CD4-positive, CD25-positive, alpha-beta regulatory T cell (primary cell): ENCODE measurements at regions not wholly inside any gene's neighbourhood (a gene's known extent, or its start where the extent isn't known, plus 50 kb on each side); places are given as distances from the start of the nearest gene placed in this dataset.
"Not testable (repeated sequence)": the region's sequence is repeated elsewhere in the genome, so short reads cannot be mapped to it uniquely, and the experiment has no call there.

Source experiments
- ATAC-seq, 2 donors: fragments of 150-1000 bp; cut with Tn5 transposase; one replicate each; pipeline ENCODE4 v1.10.0; 2021; ENCODE audit warnings: low read depth in 2 of 2, moderate number of reproducible peaks in 2 of 2, moderate library complexity in 1 of 2
- DNase-seq, 3 donors: peaks; one replicate each; pipeline versions ENCODE4 v3.0.0 to v3.0.0-alpha.2; 2012 to 2022; ENCODE audit warnings: mixed read lengths in 1 of 3
- H3K27ac ChIP-seq: one replicate; pipeline ENCODE4 v1.7.0; 2013; ENCODE audit warnings: mild to moderate bottlenecking, low read length; ENCODE audit not compliant: insufficient read depth, poor library complexity, severe bottlenecking
- H3K27me3 ChIP-seq: one replicate; pipeline ENCODE4 v1.7.0; 2013; ENCODE audit warnings: low read length; ENCODE audit not compliant: control insufficient read depth, insufficient read depth
- H3K36me3 ChIP-seq: one replicate; pipeline ENCODE4 v1.7.0; 2013; ENCODE audit warnings: mild to moderate bottlenecking, low read length, moderate library complexity; ENCODE audit not compliant: control insufficient read depth, insufficient read depth
- H3K4me1 ChIP-seq: 2 replicates; pipeline ENCODE4 v1.7.0; 2013; ENCODE audit warnings: mild to moderate bottlenecking, low read length; ENCODE audit not compliant: insufficient read depth, control insufficient read depth, poor library complexity, severe bottlenecking
- H3K4me3 ChIP-seq: one replicate; pipeline ENCODE4 v1.7.0; 2013; ENCODE audit warnings: low read depth, mild to moderate bottlenecking, low read length, moderate library complexity
- H3K9me3 ChIP-seq, 2 experiments: 1 replicate in 1 of 2; 2 replicates in 1 of 2; pipeline ENCODE4 v1.7.0; 2013; ENCODE audit warnings: low read length in 2 of 2, mild to moderate bottlenecking in 1 of 2, moderate library complexity in 1 of 2; ENCODE audit not compliant: control insufficient read depth in 2 of 2
- H3K27ac Mint-ChIP-seq, 3 donors: one replicate each; pipeline ENCODE4 v1.8.0; 2020 to 2022; ENCODE audit warnings: mild to moderate bottlenecking in 3 of 3, mixed read lengths in 3 of 3, moderate library complexity in 2 of 3
- H3K27me3 Mint-ChIP-seq: one replicate; pipeline ENCODE4 v1.8.0; 2022; ENCODE audit warnings: mild to moderate bottlenecking, mixed read lengths
- H3K36me3 Mint-ChIP-seq: one replicate; pipeline ENCODE4 v1.8.0; 2020; ENCODE audit warnings: mixed read lengths
- H3K4me1 Mint-ChIP-seq, 4 donors: one replicate each; pipeline ENCODE4 v1.8.0; 2020 to 2022; ENCODE audit warnings: mixed read lengths in 4 of 4, mild to moderate bottlenecking in 1 of 4
- H3K4me3 Mint-ChIP-seq, 4 donors: one replicate each; pipeline ENCODE4 v1.8.0; 2020 to 2022; ENCODE audit warnings: mild to moderate bottlenecking in 4 of 4, mixed read lengths in 4 of 4, moderate library complexity in 3 of 4
- H3K9me3 Mint-ChIP-seq, 7 donors: one replicate each; pipeline ENCODE4 v1.8.0; 2020 to 2022; ENCODE audit warnings: mixed read lengths in 7 of 7, mild to moderate bottlenecking in 3 of 7, moderate library complexity in 2 of 7

- peak in 1 of 3 donors; percentile 17 for DNase-seq
- ATAC-seq = peak in 1 of 2 donors; percentile 50
- H3K9me3 Mint-ChIP-seq, H3K9me3 ChIP-seq, H3K4me1 ChIP-seq, H3K27ac ChIP-seq, H3K36me3 ChIP-seq, H3K4me3 ChIP-seq, H3K4me3 Mint-ChIP-seq, H3K36me3 Mint-ChIP-seq: not testable (repeated sequence)
- peaks cover 58% of the 10 kb centered on the region for H3K27me3 Mint-ChIP-seq
- H3K27ac Mint-ChIP-seq = peak overlapping the region in 1 of 3 donors; percentile 5
- H3K4me1 Mint-ChIP-seq = peaks cover 7 to 15% (median 10%) of the 10 kb centered on the region in 4 donors
- H3K27me3 ChIP-seq = peaks cover 12% of the 10 kb centered on the region
These were observed 59.4 kb upstream of the CEACAM21 start for GRCh38 chr19:41516292-41517171.

- Mint-ChIP-seq H3K27ac (no peak overlapping the region), H3K9me3 (no peaks in the 10 kb centered on the region), H3K36me3 (no peaks in the 10 kb centered on the region), H3K4me3 (no peak overlapping the region), H3K27me3 (peaks cover 62% of the 10 kb centered on the region), H3K4me1 (peaks cover 11 to 27% (median 16%) of the 10 kb centered on the region in 4 donors)
- Histone ChIP-seq H3K36me3 (no peaks in the 10 kb centered on the region), H3K27me3 (peaks cover 12% of the 10 kb centered on the region), H3K4me1 (peaks cover 14% of the 10 kb centered on the region), H3K9me3 (no peaks in the 10 kb centered on the region), H3K27ac (no peak overlapping the region), H3K4me3 (no peak overlapping the region)
- ATAC-seq = no peak
- DNase-seq = no peak
These were observed 57.8 kb upstream of the CEACAM21 start for GRCh38 chr19:41518141-41518540.

GRCh38 chr19:41521138-41521930, 54.6 kb upstream of the CEACAM21 start:
- Mint-ChIP-seq H3K4me1 (peaks cover 11 to 27% (median 16%) of the 10 kb centered on the region in 4 donors), H3K4me3 (peak overlapping the region; percentile 78 to 86 (median 84)), H3K27me3 (peaks cover 70% of the 10 kb centered on the region), H3K27ac (peak overlapping the region; percentile 81 to 93 (median 89))
- H3K36me3 Mint-ChIP-seq, H3K27ac ChIP-seq, H3K9me3 ChIP-seq, H3K36me3 ChIP-seq, H3K9me3 Mint-ChIP-seq: not testable (repeated sequence)
- H3K4me3 ChIP-seq = peak overlapping the region; percentile 83
- ATAC-seq = peak; percentile 57 to 67
- H3K27me3 ChIP-seq = peaks cover 18% of the 10 kb centered on the region
- peaks cover 14% of the 10 kb centered on the region for H3K4me1 ChIP-seq
- DNase-seq = peak in 2 of 3 donors; percentile 35 to 55

- DNase-seq (peak; percentile 35 to 50 (median 41)), ATAC-seq (peak; percentile 41 to 54)
- peaks cover 15% of the 10 kb centered on the region for H3K27me3 ChIP-seq
- Mint-ChIP-seq H3K27ac (peak overlapping the region; percentile 93 to 94 (median 94)), H3K9me3 (no peaks in the 10 kb centered on the region), H3K27me3 (peaks cover 71% of the 10 kb centered on the region), H3K36me3 (no peaks in the 10 kb centered on the region), H3K4me3 (peak overlapping the region; percentile 78 to 91 (median 90)), H3K4me1 (peaks cover 11 to 23% (median 15%) of the 10 kb centered on the region in 4 donors)
- peaks cover 14% of the 10 kb centered on the region for H3K4me1 ChIP-seq
- peak overlapping the region; percentile 51 for H3K27ac ChIP-seq
- no peaks in the 10 kb centered on the region for H3K9me3 ChIP-seq
- no peaks in the 10 kb centered on the region for H3K36me3 ChIP-seq
- peak overlapping the region; percentile 83 for H3K4me3 ChIP-seq
These were observed 53.9 kb upstream of the CEACAM21 start for GRCh38 chr19:41521931-41522555.

GRCh38 chr19:41525989-41526388, 50.0 kb upstream of the CEACAM21 start:
- Histone ChIP-seq H3K9me3 (no peaks in the 10 kb centered on the region), H3K27me3 (peaks cover 16% of the 10 kb centered on the region), H3K4me1 (peaks cover 23% of the 10 kb centered on the region), H3K4me3 (no peak overlapping the region), H3K36me3 (no peaks in the 10 kb centered on the region), H3K27ac (no peak overlapping the region)
- Mint-ChIP-seq H3K27me3 (peaks cover 59% of the 10 kb centered on the region), H3K27ac (no peak overlapping the region), H3K4me3 (no peak overlapping the region), H3K4me1 (peaks cover 6 to 33% (median 24%) of the 10 kb centered on the region in 4 donors), H3K36me3 (no peaks in the 10 kb centered on the region), H3K9me3 (peaks cover 0 to 4% (median 2%) of the 10 kb centered on the region in 7 donors)
- ATAC-seq (no peak), DNase-seq (no peak)
